ENCODE measurements at regions not wholly inside any gene's neighbourhood (a gene's known extent, or its start where the extent isn't known, plus 50 kb on each side); places are given as distances from the start of the nearest gene placed in this dataset.
"Not testable (repeated sequence)": the region's sequence is repeated elsewhere in the genome, so short reads cannot be mapped to it uniquely, and the experiment has no call there.

DNA sequence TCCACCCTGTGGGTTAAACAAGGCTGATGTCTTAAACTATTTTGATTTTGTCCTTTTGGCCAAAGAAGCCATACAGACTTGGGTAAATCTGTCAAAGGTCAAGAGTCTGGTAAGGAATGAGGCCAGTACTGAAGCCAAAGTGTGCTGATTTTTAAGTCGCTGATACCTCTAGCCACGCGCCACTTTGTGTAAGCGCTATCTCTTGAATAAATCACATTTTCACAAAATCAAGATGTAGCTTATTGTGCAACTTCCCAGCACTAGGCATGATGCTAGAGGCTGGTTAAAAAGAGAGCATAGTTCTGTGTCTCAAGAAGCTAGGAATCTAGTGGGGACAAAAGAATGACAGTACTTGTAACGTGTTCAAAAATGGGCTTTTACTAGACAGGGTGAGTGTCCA, 510.6 kb upstream of the RAB6C start:
- DNase-seq (ENCODE audit: low read depth), result no peak

DNA sequence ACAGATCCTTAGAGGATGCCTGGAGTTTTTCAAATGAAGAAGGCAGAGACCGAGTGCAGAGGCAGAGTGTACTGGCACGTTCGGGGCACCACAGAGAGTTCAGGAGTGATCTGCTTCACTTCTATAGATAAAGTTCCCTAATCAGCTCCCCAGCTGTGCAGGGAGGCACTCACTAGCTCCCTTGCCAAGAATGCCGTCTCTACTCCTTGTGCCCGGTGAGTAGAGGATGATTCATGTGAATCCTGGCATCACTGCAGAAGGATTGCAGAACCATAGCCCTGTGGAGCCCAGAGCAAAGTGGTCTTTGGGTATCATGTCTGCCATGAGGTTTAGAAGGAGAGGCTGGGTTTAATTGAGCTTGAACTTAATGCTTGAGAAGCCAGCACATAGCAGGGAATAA, 510.1 kb upstream of the RAB6C start:
- no peak for DNase-seq (ENCODE audit: low read depth)

DNA sequence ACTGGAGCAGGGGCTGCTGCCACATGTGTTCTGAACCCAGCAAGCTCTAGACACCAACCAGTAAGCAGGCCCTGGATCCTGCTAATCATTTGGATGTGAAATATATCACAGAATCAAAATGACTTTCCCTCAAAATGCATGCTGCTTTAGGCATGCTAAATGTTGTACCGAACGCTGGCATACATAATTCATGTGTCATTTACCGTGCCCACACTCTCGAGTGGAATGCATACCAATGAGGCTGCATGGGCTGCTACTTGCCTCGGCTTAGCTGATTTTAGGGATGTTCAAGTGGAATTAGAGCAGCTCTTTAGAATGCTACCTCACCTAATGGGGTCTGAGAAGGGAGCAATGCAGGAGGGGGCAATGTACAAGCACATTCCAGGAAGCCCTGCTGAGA, 509.6 kb upstream of the RAB6C start:
- no peak for DNase-seq (ENCODE audit: low read depth)

DNA sequence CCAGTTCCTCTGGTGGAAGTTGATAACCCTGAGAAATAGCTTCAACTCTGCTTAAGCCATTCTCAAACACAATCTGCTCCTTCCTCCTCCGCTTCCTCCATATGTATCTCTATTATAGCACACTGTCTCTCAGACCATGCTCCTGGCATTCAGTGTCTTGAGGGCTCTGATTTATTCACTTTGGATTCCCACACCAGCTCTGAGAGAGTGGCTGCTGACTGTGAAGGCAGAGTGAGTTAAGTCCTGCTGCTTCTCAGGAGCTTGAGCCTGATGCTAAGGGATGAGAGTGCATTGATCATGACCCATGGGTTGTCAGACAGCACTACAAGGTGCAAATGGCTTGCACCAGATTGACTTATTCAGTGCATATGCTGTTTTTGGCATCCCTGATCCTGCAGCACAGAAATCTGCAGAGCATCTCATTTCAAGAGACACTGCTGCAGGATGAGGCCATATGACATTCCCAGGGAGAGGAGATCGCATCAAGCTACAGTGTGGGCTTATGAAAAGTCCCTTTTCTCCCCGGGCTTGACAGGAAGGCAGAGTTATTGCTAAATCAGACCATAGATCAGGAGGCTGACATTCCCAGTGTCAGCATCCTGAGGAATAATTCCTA, 500.5 kb upstream of the RAB6C start:
- DNase-seq (ENCODE audit: low read depth), result no peak

DNA sequence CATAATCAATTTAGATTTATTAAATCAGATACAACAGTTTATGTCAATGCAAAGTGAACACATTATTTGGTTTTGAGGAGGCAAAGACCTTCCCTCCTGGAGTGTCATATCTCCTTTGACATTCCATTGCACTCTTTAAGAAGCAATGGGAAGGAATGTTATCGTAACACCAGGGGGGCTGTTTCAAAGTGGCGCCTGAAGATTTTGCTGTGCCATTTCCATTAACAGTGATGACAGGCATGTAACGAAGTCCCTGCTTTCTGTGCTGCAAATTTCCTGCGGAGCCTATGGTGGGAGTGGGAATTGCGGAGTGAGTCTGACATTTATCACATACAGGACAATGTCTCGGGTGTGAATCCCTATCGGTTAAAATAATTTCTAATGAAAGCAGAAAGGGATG, 499.6 kb upstream of the RAB6C start:
- DNase-seq (ENCODE audit: low read depth), result no peak

DNA sequence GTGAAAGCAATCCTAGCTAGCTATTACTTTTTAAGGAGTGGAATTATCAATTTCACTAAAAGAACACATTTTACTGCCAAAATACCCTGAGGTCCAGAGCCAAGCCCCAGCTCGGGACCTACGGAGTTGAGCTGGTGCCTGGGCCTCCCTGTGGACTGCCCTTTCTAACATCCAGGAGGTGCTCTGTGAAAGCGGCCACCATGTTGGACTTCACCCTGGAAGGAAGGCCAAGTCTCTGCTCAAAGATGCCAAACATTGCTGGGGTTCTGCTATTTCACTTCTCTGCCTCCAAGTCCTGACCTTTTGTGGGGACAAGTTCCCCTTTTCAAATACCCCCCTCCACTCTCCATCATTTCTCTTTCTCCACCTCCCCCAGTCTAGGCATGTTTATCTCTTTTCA, 498.7 kb upstream of the RAB6C start:
- DNase-seq (ENCODE audit: low read depth), result no peak

DNA sequence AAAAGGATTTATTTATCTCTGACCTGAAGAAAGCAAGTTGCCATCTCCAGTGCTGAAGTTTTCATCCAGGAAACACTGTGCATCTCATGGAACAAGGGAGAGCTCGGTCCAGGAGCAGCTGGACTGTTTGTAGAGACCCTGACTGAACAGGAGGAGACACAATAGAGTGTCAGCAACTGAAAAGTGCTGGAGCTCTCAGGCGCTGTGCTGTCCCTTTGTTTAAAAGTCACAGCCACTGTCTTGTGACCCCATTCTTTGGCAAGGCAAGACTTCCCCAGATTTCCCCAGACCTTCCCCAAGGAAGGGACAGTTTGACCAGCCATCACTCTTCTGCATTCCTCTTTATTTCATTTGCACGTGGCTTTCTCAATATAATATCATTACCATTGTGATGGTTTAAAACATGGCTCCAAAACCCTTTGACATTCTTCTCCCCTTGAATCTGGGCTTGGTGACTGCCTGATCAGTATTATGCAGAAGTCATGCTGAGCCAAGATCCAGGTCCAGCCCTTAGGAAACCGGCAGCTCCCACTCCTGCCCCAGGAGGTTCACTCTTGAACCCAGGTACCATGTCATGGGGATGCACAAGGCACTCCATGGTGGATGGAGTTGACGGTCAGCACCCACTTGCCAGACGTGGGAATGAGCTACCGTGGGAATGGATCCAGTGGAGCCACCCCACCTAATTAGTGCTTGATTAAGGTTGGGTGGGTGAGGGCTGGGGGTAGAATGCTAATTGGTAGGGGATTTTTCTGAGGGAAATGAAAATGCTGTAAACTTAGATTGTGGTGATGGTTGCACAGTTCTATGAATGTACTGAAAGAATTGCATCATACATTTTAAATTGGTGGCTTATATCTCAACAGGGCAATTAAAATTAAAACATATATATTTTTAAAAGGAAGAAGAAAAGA, 497.9 kb upstream of the RAB6C start:
- no peak for DNase-seq (ENCODE audit: low read depth)

DNA sequence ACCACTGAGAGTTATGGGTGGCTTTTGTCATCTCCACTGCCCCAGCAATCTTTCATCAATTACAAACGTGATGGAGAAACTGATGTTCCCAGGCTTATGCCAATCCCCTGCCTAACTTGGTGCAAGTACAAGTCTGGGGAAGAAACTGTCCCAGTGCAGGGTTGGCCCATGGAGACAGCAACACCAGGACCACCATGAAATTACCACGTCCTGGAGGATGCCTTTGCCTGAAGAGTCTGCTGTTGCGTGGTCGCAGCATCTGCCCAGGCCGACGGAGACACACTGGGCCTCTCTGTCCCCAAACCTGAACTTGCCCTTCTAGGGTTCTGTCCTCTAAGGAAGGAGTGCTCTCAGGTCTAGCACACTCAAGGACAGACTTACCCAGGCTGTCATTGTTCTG, 496.8 kb upstream of the RAB6C start:
- no peak for DNase-seq (ENCODE audit: low read depth)

DNA sequence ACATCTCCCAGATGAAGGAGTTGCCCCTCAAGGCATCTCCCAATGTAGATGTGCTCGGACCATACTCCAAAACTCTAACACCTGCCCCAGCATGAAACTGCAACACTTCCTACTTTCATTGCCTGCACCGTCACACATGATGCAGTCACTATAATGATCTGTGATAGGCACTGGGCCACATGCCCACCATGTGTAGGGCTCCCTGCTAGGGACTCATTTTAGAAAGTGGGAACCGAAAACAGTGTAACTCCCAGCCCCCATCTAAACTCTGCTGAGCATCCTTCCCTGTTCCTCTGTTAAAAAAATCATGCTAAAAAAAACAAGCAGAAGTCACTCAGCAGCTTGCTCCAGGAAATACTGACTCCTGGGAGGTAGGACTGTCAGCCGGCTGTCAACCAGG, 496.1 kb upstream of the RAB6C start:
- DNase-seq (ENCODE audit: low read depth), result no peak

DNA sequence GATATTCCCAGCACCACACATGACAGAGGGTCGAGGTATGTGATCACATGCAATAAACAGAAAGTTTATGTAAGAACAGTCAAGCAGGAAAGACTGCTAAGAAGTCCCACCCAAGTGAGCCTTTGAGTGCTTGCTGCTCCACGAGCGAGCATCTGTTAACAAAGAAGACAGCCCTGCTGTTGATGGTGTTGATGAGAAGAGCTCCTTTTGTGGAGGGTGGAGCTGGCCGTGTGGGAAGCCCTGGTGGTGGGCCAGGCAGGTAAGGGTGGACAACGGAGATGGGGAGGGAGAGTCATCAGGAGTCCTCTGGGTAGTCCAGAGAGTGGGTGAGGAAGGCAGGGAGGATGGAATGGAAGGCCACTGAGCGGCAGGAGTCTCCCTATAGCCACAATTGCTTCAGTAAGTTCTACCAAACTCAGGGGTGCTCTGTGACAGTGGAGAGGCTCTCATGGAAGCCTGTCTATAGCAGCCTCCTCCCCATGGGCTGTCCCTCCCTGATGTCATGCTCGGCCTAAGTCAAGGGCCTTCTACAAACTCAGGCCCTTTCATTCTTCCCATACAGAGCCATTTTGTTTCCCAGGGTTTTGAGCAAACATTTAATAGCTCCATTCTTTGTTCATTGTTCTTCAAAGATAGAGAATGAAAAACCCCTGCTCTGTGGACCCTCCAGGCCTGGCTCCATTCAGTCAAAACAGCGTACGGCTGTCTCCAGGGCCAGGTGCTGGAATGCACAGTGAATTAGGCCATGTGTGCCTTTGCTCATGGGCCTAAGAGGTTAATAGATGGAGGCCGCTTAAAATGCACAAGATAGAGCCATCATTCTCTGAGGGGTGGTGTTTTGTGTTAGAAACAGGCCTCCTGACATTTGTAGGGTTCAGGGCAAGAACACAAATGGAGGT, 494.2 kb upstream of the RAB6C start:
- DNase-seq (ENCODE audit: low read depth), result no peak

DNA sequence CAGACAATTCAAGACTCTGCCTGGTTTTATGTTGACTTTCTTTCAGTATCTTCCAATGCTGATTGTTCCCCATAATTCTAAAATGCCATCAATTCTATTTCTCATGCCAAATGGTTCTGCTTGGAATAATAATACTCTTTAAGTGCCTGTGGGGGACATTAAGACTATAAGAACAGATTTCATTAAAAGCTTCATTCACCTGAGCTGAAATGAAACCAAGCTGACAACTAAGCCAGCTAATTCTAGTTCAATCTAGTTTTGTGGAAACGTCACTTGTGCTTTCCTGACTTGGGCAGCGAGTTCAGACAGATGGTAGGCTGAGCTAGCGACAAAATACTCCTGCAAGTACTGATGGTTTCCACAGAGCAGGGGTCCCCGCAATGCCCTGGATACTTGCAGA, 491.1 kb upstream of the RAB6C start:
- DNase-seq (ENCODE audit: low read depth), result no peak

DNA sequence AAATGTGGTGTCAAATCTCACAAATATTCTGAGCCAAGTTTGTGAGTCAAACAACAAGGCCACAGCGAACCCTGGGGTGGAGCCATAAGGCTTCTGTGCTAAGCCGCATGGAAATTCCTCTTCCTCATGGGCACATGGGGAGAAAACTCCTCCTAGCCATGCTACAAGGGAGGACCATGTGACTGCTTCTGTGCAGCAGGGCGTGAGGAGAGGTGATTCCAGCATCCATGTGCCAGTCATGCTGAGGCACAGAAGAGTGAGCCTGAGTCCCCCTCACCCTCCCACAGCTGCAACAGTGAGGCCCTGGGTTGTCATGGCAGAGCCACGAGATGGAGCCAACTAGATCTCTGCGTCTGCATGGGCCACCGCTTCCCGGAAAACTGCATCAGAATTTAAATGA, 488.8 kb upstream of the RAB6C start:
- no peak for DNase-seq (ENCODE audit: low read depth)

DNA sequence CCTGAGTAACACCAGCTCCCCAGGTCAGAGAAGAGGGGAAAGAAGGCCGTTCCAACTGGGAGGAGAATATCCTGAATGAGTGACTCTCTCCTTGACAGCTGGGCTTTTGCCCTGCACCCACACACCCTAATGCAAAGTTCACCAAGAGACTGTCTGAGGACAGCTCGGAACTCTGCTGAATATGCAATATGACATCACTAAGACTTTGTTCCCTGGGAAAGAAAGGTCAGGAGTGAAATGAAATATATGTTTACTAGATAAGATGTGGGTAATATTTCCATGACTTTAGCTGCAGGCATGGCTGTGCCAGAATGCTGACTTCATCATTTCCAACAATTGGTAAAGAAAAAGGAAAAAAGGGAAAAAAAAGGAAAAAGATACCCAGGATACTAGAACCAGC, 488.2 kb upstream of the RAB6C start:
- DNase-seq (ENCODE audit: low read depth), result no peak

DNA sequence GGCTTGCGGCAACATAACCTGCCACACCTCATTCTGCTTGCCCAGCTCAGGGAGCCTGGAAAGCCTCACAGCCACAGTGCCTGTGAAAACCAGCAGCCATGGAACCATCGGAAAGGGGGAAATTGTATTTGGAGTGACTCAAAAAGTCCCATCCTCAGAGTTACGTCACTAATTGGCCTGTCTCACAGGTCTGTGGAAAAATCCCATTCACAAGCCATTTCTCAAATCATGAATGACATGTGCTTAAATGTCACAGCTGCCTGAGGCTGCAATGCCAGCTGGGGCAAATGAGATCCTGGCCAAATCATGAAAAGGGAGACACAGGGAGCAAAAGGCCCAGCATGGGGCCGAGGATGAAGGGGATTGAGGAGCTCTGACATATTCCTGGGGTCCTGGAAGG, 486.9 kb upstream of the RAB6C start:
- no peak for DNase-seq (ENCODE audit: low read depth)

DNA sequence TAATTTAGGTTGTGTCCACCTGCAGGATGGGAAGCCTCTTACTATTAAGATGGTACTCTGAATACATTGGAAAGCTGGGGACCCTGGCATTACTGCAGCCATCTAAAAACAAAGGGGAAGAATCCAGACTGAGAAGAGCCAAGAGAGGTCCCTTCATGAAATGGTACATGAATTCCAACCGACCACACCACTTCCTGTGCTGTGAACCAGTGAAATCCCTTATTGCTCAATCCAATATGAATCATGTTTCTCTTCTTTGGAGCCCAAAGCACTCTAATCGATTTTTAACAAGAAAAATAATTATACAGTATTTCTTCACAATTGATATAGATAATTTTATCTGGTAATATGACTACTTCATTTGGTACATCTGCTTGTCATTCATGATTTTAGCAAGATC, 479.7 kb upstream of the RAB6C start:
- DNase-seq (ENCODE audit: low read depth), result no peak

DNA sequence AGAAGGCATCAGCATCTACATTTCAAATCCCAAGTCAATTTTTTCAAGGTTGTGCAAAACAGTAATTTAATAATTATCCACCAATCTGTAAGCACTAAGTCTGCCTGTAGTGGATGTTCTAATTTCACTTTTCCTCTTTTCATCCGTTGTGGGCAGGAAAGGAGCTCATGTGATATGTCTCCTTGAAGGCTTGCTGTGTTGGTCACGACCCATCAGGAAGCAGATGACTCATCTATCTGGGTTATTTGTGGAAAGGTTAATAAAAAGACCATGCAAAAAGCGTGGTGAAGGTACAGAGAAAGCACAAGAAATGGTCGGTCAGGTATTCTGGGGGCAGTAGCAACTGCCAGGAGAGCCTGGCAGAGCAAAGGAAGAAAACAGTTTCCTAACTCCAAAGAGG, 476.7 kb upstream of the RAB6C start:
- no peak for DNase-seq (ENCODE audit: low read depth)

DNA sequence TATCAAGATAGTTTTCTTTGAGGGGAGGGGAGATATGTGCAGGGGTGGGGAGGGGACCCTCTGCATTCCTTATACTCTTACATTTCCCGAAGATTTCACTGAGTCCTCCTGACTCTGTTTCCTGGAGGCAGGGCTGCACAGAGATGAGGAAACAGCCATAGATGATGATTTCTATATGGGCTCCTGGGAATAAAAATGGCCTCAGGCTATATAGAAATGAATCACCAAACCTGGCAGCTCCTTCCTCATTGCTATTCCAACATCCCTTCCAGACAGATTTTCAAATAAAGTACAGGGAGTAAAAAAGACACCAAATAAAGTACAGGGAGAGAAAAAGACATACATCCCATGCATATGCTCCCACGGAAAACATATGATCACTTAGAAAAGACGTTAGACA, 474.8 kb upstream of the RAB6C start:
- DNase-seq (ENCODE audit: low read depth), result no peak

DNA sequence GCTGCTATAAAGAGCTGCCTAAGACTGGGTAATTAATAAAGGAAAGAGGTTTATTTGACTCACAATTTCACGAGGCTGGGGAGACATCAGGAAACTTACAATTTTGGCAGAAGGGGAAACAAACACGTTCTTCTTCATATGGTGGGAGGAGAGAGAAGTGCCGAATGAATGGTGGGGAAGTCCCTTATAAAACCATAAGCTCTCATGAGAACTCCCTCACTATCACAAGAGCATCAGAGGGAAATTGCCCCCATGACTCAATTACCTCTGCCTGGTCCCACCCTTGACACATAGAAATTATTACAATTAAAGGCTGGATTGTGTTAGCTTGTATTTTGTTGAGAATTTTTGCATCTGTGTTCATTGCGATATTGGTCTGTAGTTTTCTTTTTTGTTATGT, 460.5 kb upstream of the RAB6C start:
- DNase-seq (ENCODE audit: low read depth), result no peak

DNA sequence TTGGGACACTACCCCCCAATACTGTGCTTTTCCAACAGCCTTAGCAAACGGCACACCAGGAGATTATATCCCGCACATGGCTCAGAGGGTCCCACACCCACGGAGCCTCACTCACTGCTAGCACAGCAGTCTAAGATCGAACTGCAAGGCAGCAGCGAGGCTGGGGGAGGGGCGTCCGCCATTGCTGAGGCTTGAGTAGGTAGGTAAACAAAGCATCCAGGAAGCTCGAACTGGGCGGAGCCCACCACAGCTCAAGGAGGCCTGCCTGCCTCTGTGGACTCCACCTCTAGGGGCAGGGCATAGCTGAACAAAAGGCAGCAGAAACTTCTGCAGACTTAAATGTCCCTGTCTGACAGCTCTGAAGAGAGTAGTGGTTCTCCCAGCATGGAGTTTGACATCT, 447.3 kb upstream of the RAB6C start:
- not testable (repeated sequence) for DNase-seq (ENCODE audit: low read depth)

DNA sequence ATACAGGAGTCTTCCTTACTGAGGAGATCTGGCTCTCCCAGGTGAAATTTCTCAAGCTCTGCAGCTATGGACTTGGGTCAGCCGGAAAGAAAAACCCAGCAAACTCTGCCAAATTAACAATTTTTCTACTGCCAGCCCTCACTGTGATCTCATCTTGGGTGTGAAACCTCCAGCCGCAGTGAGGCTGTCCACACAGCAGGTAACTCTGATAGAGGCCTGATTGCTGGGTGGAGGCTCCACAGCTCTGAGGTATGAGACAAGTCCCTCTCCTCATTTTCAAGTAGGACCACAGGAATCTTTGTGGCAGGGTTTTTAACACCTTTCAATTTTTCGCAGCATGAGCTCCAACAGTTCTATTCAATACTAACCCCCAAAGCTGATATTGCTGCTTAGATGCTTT, 430.6 kb upstream of the RAB6C start:
- no peak for DNase-seq (ENCODE audit: low read depth)

DNA sequence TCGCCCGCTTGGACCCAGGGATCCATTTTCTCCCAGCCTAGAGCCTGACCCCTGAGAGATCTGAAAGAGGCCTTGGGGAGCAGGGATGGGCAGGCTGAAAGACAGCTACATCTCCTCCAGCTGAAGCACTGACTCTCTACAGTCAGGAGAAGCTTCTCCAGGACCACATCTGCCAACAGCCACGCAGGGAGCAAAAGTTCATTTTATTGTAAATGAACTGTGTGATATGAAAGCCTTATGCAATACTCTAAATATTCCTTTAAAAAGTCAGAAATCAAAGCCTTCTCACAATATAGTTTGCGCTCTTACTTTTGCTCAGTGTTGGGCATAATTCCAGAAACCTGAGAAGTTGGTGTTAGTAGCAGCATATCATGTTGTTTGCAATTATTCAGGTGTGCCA, 428.9 kb upstream of the RAB6C start:
- no peak for DNase-seq (ENCODE audit: low read depth)

DNA sequence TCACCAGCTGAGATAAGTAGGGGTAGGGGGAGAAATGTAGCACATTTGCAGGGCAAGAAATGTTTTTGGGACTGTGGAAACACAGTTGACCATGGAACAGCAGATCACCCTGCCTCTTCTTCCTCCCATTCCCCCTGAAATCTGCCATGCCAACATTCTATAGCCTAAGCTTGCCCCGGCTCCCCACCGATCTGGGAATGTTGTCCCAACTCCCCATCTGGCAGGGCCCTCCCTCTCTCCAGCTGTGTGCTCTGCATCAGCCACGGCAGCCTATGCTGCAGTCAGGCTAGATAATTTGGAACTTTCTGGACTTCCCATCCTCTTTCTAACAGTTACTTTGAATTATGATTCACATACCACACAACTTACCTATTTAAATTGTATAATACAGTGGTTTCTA, 425.1 kb upstream of the RAB6C start:
- no peak for DNase-seq (ENCODE audit: low read depth)

DNA sequence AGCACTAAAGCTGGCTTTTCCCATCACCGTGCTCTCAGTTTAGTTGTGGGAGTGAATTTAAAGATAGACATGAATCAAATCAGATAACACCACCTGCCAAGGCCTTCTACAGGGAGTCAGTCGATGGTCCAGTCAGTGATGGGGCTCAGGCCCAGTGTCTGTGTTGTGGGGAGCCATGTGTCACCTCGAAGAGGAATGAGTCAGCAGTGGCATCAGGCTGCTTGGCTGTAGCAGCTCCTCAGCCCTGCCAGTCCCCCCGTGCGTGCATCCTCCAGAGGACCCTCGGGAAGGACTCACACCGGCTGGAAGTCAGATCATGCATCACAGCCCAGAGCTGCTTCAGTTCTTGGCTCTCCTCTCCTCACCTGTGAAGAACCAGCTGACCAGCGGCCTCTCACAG, 420.4 kb upstream of the RAB6C start:
- DNase-seq (ENCODE audit: low read depth), result no peak
